DMS53 treated with DMSO at 0.1 percent for 48 hours (cell line): ENCODE measurements at regions not wholly inside any gene's neighbourhood (a gene's known extent, or its start where the extent isn't known, plus 50 kb on each side); places are given as distances from the start of the nearest gene placed in this dataset.

Experiments
- DNase-seq: peaks from one replicate; lab custom pipeline; 2025; ENCODE audit not compliant: unreplicated experiment; lab: John Stamatoyannopoulos, UW

DNA sequence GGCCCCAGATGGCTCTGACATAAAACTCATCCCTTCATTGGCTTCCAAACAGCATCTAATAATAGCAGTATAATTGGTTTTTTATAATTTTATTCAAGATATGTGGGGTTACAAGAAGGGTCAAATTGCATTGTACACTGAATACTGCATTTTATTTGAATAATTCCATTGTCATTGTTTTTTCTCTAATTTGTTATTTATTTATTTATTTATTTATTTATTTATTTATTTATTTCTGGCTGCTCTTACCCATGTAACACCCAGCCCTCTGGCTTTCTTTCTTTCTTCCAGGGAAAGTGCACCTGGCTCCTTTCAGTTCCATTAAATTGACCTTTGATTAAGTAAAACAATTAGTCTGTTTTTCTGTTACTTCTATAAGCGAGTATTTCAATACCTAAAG lies 210.1 kb downstream of the CDH9 start:
- no peak for DNase-seq

DNA sequence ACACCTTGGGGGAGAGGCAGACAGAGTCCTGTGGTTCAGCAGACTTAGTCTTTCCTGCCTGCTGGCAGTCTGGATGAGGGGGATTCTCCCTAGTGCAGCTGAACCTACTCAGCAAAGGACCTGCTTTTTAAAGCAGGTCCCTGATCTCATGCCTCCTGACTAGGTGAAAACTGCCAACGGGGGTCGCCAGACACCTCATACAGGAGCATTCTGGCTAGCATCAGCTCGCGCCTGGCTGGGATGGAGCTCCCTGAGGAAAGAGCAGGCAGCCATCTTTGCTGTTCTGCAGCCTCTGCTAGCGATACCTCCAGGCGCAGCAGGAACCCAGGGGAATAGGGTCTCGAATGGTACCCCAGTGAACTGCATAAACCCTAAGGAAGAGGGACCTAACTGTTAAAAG lies 225.2 kb downstream of the CDH9 start:
- no peak for DNase-seq

GRCh38 chr5:26812714-26813113 lies 225.7 kb downstream of the CDH9 start:
- no peak for DNase-seq

DNA sequence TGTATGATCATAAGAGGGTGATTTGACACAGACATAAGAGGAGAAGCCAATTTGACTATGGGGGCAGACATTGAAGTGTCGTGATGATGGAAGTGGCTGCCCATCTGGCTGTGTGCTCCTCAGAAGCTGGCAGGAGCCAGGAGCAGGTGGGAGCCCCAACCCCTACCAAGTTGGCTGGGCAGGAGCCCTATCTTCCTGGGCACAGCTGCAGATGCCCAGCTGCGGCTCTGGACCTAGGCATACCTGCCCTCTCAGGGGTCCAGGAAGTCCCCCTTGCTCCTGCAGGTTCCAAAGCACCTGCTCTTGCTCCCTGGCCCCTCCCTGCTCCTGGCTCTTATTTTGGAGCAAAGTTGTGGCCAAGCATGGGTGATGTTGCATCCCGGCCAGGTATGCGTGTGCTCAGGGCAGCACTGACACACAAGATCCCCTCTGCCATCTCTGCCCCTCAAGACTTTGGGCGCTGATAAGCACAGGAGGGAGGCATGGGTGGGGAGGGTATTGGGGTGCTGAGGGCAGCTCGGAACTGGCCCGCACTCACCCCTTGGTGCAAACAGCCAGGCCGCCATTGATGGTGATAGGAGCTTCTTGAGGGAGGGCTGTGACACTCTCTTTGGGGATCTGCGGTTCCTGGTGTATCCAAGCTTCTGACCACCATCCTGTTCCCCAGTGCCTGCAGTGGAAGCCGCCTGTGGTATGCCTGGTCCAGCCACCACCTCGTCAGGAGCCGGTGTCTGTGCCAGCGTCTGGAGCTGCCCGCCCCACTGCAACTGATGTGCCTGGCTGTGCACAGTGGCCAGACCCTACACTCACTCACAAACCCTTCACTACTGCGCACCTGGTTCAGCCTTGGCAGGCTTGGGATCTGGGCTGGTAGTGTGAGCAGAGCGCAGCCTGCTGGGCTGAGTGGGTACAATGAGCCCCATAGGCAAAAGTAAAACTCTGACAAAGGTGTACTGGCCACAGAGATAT lies 230.9 kb downstream of the CDH9 start:
- DNase-seq, result no peak

DNA sequence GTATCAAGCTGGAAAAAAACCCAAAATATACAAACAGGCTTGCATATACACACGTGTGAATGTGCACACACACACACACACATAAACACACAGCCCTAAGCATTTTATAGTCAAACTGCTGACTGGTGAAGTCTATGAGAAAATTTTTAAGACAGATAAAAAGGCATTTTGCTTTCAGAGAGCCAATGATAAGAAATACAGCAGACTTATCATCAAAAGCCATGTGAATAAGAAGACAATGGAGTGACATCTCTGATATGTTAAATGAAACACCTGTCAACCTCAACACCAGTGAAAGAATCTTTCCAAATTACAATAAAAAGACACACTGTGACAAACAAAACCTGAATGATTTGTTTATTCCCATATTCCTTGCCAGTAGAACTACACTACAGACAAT lies 233.3 kb downstream of the CDH9 start:
- peak; percentile 31 for DNase-seq

GRCh38 chr5:26802944-26803343 lies 235.4 kb downstream of the CDH9 start:
- DNase-seq, result no peak

GRCh38 chr5:26791433-26791832 lies 247.0 kb downstream of the CDH9 start:
- DNase-seq, result no peak

- no peak for DNase-seq
These were observed 247.4 kb downstream of the CDH9 start for GRCh38 chr5:26791021-26791420.

- no peak for DNase-seq
These were observed 275.2 kb downstream of the CDH9 start for GRCh38 chr5:26763215-26763614.

- no peak for DNase-seq
These were observed 276.9 kb downstream of the CDH9 start for GRCh38 chr5:26761446-26761845.

GRCh38 chr5:26761045-26761444 lies 277.3 kb downstream of the CDH9 start:
- DNase-seq, result peak; percentile 93

DNA sequence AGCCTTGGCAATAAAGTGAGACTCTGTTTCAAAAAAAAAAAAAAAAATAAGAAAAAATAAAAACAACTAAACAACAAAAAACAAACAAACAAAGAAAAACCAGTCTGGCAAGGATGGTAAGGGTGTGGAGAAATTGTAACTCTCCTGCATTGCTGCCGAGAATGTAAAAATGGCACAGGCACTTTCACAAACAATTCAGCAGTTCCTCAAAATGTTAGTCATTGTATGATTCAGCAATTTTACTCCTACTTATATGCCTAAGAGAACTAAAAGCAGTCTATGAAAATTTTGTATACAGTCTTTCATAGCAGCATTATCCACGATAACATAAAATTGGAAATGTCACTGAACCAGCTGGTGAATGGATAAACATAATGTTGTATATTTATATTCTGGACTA lies 280.4 kb downstream of the CDH9 start:
- peak; percentile 34 for DNase-seq

DNA sequence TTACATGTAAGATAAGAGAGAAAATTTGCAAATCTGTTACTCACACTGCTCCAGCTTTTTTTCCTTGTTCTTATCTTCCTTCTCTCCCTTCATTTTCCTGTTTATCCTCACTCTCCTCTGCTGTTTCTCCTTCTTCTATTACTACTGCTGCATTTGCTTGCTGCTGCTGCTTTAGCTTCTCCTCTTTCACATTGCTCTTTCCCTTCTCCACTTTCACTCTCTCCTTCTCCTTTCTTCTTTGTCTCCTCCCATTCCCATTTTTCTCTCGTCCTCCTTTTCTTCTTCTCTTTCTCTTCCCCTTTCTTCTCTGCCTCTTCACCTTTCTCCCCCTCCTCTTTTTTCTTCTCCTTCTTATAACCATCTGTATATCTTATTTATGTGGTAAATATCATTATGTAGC lies 288.6 kb downstream of the CDH9 start:
- no peak for DNase-seq

DNA sequence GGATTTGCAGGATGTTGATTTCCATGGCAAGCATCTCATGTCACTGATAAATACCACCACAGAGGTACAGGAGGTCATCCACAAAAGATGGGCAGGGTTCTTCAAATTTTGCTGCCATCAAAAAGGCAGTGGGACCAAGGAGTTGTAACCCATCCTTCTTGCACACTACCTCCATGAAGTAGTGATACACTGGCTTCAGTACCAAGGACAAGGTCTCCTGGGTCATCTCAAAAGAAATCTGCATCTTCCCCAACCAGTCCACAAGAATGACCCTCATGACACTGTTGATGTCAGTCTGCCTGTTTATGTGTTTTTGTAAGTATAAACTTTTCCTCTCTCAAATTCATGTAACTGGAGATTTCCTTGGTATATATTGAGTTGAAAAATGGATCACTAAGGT lies 298.2 kb downstream of the CDH9 start:
- DNase-seq, result no peak

- DNase-seq, result peak; percentile 23
These were observed 300.8 kb downstream of the CDH9 start for GRCh38 chr5:26737348-26738265.

- DNase-seq, result no peak
These were observed 310.5 kb downstream of the CDH9 start for GRCh38 chr5:26727916-26728315.

GRCh38 chr5:26719803-26720202 lies 318.6 kb downstream of the CDH9 start:
- no peak for DNase-seq

DNA sequence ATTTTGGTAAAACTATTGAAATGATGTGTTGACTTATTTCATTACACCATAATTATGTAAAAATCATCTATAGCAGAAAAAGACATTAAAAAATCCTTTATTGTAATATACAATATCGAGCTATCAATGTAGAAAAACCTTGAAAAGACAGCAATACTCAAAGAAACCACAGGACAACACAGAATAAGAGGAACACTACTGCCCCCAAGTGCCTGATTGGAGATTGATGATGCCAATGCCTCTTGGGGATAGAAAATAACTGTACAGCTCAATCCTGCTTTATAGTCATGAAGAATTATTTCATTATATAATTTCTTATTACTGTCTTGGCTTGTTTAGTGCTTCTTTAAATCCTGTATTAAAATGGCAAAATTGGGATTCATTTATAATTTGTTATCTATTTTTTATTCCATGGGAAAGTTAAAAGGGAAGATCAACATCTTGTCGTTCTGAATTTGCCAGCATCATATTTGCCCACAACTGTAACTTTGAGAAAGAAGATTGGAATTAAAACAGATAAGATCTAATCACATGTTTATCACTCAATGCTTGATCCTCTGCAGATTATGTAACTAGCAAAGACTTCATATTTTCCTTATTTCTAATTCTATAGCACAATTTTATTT lies 337.5 kb downstream of the CDH9 start:
- peak; percentile 73 for DNase-seq

GRCh38 chr5:26692952-26693351 lies 345.4 kb downstream of the CDH9 start:
- DNase-seq, result no peak

DNA sequence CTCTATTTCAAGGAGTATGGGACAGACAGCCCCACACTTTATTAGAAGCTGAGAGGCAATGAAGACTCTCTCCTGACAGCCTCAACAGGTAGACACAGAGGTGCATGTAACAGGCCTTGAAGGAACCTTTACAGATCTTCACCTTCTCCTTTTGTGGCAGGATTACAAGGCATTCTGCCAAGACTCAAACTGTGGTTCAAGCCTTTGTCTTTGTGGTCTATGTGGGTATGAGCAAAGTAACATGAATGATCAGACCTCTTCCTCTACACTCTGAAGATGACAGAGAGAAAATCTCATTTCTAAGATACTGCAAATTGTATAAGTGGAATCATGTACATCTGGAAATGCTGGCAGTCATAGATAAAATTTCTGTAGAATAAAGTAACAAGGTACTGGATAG lies 346.9 kb downstream of the CDH9 start:
- DNase-seq, result no peak

DNA sequence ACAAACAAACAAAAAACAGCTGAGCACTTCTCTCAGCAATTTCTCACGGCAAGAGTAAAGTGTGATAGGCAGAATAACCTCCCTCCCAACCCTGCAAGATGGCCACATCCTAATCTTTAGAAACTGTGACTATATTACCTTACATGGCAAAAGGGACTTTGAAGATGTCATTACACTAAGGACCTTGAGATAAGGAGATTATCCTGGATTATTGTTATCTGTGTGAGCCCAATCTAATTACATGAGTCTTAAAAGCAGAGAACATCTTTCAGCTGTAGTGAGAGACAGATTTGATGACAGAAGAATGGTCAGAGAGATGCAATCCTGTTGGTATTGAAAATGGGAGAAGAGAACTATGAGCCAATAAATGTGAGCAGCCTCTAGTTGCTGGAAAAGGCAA lies 347.9 kb downstream of the CDH9 start:
- no peak for DNase-seq
